Aorta (tissue), 5 donors: ENCODE measurements at regions not wholly inside any gene's neighbourhood (a gene's known extent, or its start where the extent isn't known, plus 50 kb on each side); places are given as distances from the start of the nearest gene placed in this dataset.
"Not testable (repeated sequence)": the region's sequence is repeated elsewhere in the genome, so short reads cannot be mapped to it uniquely, and the experiment has no call there.

ENCODE experiments used
- ATAC-seq: fragments of 200-7000 bp; cut with Tn5 transposase; one replicate; pipeline ENCODE4 v1.9.1; 2022; ENCODE audit warnings: moderate library complexity; ENCODE audit not compliant: low FRiP score
- DNase-seq, 2 donors: peaks; one replicate each; pipeline ENCODE4 v3.0.0-alpha.2; 2020
- H3K27ac ChIP-seq, 2 donors: one replicate each; pipeline ENCODE4 v1.5.1; 2013; ENCODE audit warnings: low read length in 2 of 2, mild to moderate bottlenecking in 2 of 2, moderate library complexity in 2 of 2, control low read depth in 1 of 2, inconsistent platforms in 1 of 2, low read depth in 1 of 2
- H3K27me3 ChIP-seq, 2 donors: one replicate each; pipeline ENCODE4 v1.6.1; 2013; ENCODE audit warnings: control low read depth in 1 of 2, low read length in 1 of 2, mild to moderate bottlenecking in 1 of 2, moderate library complexity in 1 of 2; ENCODE audit not compliant: insufficient read depth in 2 of 2, control insufficient read depth in 1 of 2
- H3K36me3 ChIP-seq, 2 donors: one replicate each; pipeline ENCODE4 v1.6.1; 2013; ENCODE audit warnings: control low read depth in 1 of 2, low read length in 1 of 2, mild to moderate bottlenecking in 1 of 2; ENCODE audit not compliant: insufficient read depth in 2 of 2, control insufficient read depth in 1 of 2
- H3K4me1 ChIP-seq, 2 donors: one replicate each; pipeline ENCODE4 v1.6.1; 2013; ENCODE audit warnings: low read length in 2 of 2, control low read depth in 1 of 2, mild to moderate bottlenecking in 1 of 2, moderate library complexity in 1 of 2; ENCODE audit not compliant: insufficient read depth in 2 of 2, control insufficient read depth in 1 of 2
- H3K4me3 ChIP-seq, 2 donors: one replicate each; pipeline ENCODE4 v1.5.1; 2013; ENCODE audit warnings: low read length in 2 of 2, control low read depth in 1 of 2, mild to moderate bottlenecking in 1 of 2
- H3K9me3 ChIP-seq: one replicate; pipeline ENCODE4 v1.6.1; 2013; ENCODE audit warnings: mild to moderate bottlenecking, low read length; ENCODE audit not compliant: control insufficient read depth
- WGBS, 2 donors: extraction: QIAGEN DNeasy Blood & Tissue Kit; methylation state at CpG; one replicate each; pipeline ENCODE4 v1.1.7; 2013; 5-methylcytosine and 5-hydroxymethylcytosine counted together
- intact Hi-C, 2 donors: fragments of 100-400 bp; cut with DNase I; formaldehyde crosslinking; loops; one replicate each; pipeline versions ENCODE4 v1.14.2 to v1.15.0; 2022
- donor health status: healthy with polysubstance abuse.
- donor health status: Bipolar disorder and iron deficiency.
- donor health status: DM: no; HTN: no; CAD: no.
- donor health status: DM: no; HTN: no; CAD: no.
- donor health status: DM: yes; HTN: yes; CAD: no.

GRCh38 chr18:2147476-2148230 lies 423.7 kb downstream of the METTL4 start:
- WGBS, 2 donors = 67 to 68% methylated on average over 8 of the region's 8 CpGs
- intact Hi-C loops = no loop called here

GRCh38 chr18:2148823-2149222 lies 422.5 kb downstream of the METTL4 start:
- H3K9me3 ChIP-seq = peaks cover 1% of the 10 kb centered on the region

More at GRCh38 chr18:2147476-2148230, 423.7 kb downstream of the METTL4 start:
- peaks cover 1% of the 10 kb centered on the region for H3K9me3 ChIP-seq
- H3K27ac ChIP-seq = no peak overlapping the region
- H3K36me3 ChIP-seq = no peaks in the 10 kb centered on the region
- H3K27me3 ChIP-seq = no peaks in the 10 kb centered on the region
- no peaks in the 10 kb centered on the region for H3K4me1 ChIP-seq
- no peak overlapping the region for H3K4me3 ChIP-seq
- ATAC-seq (peak; percentile 84), DNase-seq (peak; percentile 68 to 69)

GRCh38 chr18:2150566-2150965 lies 420.7 kb downstream of the METTL4 start:
- Histone ChIP-seq H3K4me1 (no peaks in the 10 kb centered on the region), H3K9me3 (peaks cover 1% of the 10 kb centered on the region), H3K27ac (no peak overlapping the region), H3K36me3 (no peaks in the 10 kb centered on the region), H3K27me3 (no peaks in the 10 kb centered on the region), H3K4me3 (no peak overlapping the region)
- intact Hi-C loops = no loop called here
- ATAC-seq = no peak
- no peak for DNase-seq
- WGBS, 2 donors = 69 to 80% methylated on average over 1 of the region's 1 CpG

More at GRCh38 chr18:2148823-2149222, 422.5 kb downstream of the METTL4 start:
- no peaks in the 10 kb centered on the region for H3K27me3 ChIP-seq
- ATAC-seq (peak; percentile 58), DNase-seq (no peak)
- no peaks in the 10 kb centered on the region for H3K4me1 ChIP-seq
- no peak overlapping the region for H3K27ac ChIP-seq
- 81 to 83% methylated on average over 4 of the region's 4 CpGs for WGBS, 2 donors
- no peak overlapping the region for H3K4me3 ChIP-seq
- H3K36me3 ChIP-seq = no peaks in the 10 kb centered on the region
- intact Hi-C loops = no loop called here

- 55 to 80% methylated on average over 1 of the region's 1 CpG for WGBS, 2 donors
- intact Hi-C loops = no loop called here
Observed at GRCh38 chr18:2154278-2154677, 417.0 kb downstream of the METTL4 start.

GRCh38 chr18:2164644-2165550 lies 406.4 kb downstream of the METTL4 start:
- no peaks in the 10 kb centered on the region for H3K9me3 ChIP-seq
- H3K36me3 ChIP-seq = no peaks in the 10 kb centered on the region
- ATAC-seq (no peak), DNase-seq (no peak)
- intact Hi-C loops = no loop called here
- 61 to 63% methylated on average over 7 of the region's 7 CpGs for WGBS, 2 donors
- H3K4me1 ChIP-seq = no peaks in the 10 kb centered on the region
- H3K27ac ChIP-seq = no peak overlapping the region
- H3K4me3 ChIP-seq = no peak overlapping the region
- H3K27me3 ChIP-seq = no peaks in the 10 kb centered on the region

More at GRCh38 chr18:2154278-2154677, 417.0 kb downstream of the METTL4 start:
- Histone ChIP-seq H3K4me3 (no peak overlapping the region), H3K9me3 (peaks cover 1% of the 10 kb centered on the region), H3K27me3 (no peaks in the 10 kb centered on the region), H3K36me3 (no peaks in the 10 kb centered on the region), H3K4me1 (no peaks in the 10 kb centered on the region), H3K27ac (no peak overlapping the region)
- DNase-seq (no peak), ATAC-seq (no peak)

- DNase-seq, H3K4me1 ChIP-seq, H3K4me3 ChIP-seq, ATAC-seq, intact Hi-C loops, H3K36me3 ChIP-seq, H3K9me3 ChIP-seq, H3K27ac ChIP-seq, H3K27me3 ChIP-seq: not testable (repeated sequence)
- WGBS, 2 donors = 68 to 81% methylated on average over 9 of the region's 9 CpGs
Observed at GRCh38 chr18:2166876-2167275, 404.4 kb downstream of the METTL4 start.

GRCh38 chr18:2168022-2168421 lies 403.3 kb downstream of the METTL4 start:
- no peak for DNase-seq

GRCh38 chr18:2169656-2170055 lies 401.6 kb downstream of the METTL4 start:
- H3K9me3 ChIP-seq = no peaks in the 10 kb centered on the region
- H3K36me3 ChIP-seq = no peaks in the 10 kb centered on the region
- ATAC-seq (no peak), DNase-seq (no peak)
- intact Hi-C loops = no loop called here
- H3K27me3 ChIP-seq = no peaks in the 10 kb centered on the region
- no peaks in the 10 kb centered on the region for H3K4me1 ChIP-seq
- H3K27ac ChIP-seq = no peak overlapping the region
- H3K4me3 ChIP-seq = no peak overlapping the region

More at GRCh38 chr18:2168022-2168421, 403.3 kb downstream of the METTL4 start:
- no peak for ATAC-seq
- Histone ChIP-seq H3K27ac (no peak overlapping the region), H3K4me3 (no peak overlapping the region), H3K4me1 (no peaks in the 10 kb centered on the region), H3K27me3 (no peaks in the 10 kb centered on the region), H3K9me3 (no peaks in the 10 kb centered on the region), H3K36me3 (no peaks in the 10 kb centered on the region)
- WGBS, 2 donors = 66 to 68% methylated on average over 5 of the region's 5 CpGs
- intact Hi-C loops = no loop called here
